Stomach (tissue), 4 donors: ENCODE measurements at regions not wholly inside any gene's neighbourhood (a gene's known extent, or its start where the extent isn't known, plus 50 kb on each side); places are given as distances from the start of the nearest gene placed in this dataset.

Experiments used
- EP300 ChIP-seq: sonication (generic); formaldehyde crosslinking; IDR thresholded peaks from one replicate; pipeline ENCODE4 v1.6.1; 2017; ENCODE audit warnings: antibody characterized with exemption
- POLR2A ChIP-seq, 4 donors: fragments of 450-650 bp; IDR thresholded peaks; one replicate each; pipeline ENCODE4 v1.6.1; 2016; ENCODE audit warnings: antibody characterized with exemption in 4 of 4, control low read depth in 2 of 4, mild to moderate bottlenecking in 1 of 4, moderate library complexity in 1 of 4
- POLR2AphosphoS5 ChIP-seq, 3 donors: sonication (generic); formaldehyde crosslinking; IDR thresholded peaks; one replicate each; pipeline ENCODE4 v1.6.1; 2016; ENCODE audit warnings: antibody characterized with exemption in 3 of 3
- TF ChIP-seq, protein P1 (sequence below), 7 experiments: fragments of 450-650 bp in 4 of 7; fragments of 200-600 bp in 3 of 7; sonication (generic) in 3 of 7; IDR thresholded peaks; one replicate each; pipeline ENCODE4 v1.5.1; 2016 to 2019; ENCODE audit warnings: antibody characterized with exemption in 7 of 7, control low read depth in 2 of 7, mild to moderate bottlenecking in 1 of 7

DNA sequence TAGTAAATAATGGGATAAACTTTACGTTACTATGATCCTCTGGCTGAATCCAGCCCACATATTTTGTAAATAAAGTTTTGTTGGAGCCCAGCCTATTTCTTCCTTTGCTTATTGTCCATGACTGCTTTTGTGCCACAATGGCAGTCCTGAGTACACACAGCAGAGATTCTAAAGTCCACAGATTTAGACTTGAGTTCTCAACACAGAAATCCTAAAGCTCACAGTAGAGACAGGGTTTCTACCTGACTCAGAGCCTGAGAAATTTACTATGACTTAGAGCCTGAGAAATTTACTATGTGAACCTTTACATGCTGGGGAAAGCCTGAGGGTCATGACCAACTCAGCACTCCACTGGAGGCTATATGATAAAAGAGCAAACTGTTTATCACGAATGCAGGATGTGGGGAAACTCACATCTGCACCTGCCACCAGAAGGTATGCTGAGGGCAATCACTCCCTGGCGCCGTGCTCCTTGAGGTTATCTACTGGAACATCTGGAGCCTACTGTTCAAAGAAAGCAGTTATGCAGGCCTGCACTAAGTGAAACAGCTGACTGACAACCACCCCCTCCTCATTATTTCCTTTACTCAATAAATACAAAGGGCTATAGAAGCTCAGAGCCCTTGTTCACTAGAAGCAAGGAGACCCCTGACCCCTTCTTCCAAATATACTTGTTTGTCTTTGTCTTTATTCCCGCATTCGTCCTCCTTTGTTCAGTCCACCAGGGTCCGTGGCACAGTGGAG, 52.6 kb upstream of the BICD1 start:
- TF ChIP-seq POLR2AphosphoS5 (IDR thresholded peaks at IDR 0.05) (no peak), POLR2A (IDR thresholded peaks at IDR 0.05) (no peak), EP300 (no peak)
- TF ChIP-seq, protein P1, sequence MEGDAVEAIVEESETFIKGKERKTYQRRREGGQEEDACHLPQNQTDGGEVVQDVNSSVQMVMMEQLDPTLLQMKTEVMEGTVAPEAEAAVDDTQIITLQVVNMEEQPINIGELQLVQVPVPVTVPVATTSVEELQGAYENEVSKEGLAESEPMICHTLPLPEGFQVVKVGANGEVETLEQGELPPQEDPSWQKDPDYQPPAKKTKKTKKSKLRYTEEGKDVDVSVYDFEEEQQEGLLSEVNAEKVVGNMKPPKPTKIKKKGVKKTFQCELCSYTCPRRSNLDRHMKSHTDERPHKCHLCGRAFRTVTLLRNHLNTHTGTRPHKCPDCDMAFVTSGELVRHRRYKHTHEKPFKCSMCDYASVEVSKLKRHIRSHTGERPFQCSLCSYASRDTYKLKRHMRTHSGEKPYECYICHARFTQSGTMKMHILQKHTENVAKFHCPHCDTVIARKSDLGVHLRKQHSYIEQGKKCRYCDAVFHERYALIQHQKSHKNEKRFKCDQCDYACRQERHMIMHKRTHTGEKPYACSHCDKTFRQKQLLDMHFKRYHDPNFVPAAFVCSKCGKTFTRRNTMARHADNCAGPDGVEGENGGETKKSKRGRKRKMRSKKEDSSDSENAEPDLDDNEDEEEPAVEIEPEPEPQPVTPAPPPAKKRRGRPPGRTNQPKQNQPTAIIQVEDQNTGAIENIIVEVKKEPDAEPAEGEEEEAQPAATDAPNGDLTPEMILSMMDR (IDR thresholded peaks at IDR 0.05): no peak
